ENCODE measurements at regions not wholly inside any gene's neighbourhood (a gene's known extent, or its start where the extent isn't known, plus 50 kb on each side); places are given as distances from the start of the nearest gene placed in this dataset.

DNA sequence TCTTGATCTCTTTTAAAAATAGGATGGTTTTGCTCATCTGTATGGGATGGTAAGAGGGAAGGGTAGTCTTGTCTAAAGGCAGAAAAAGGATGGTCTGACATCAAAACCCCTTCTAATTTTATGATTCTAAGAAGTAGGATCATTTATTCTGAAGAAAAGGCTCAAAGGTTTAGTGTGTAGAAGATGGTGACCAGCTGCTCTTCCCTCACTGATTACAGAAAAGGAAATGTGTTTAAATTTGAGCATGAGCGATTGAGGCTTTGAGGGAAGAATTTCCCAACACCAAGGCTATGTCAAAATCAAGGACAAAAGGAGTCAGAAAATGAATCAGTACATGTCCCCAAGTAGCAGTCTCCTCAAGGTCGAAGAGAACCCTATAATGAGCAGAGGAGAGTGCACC is 909.8 kb downstream of the EFNB2 start:
- Histone ChIP-seq H3K27me3 (ENCODE audit: control insufficient read depth in 3 of 3, insufficient read depth in 3 of 3, low read length in 3 of 3) (no peaks in the 10 kb centered on the region), H3K36me3 (ENCODE audit: control insufficient read depth in 3 of 3, insufficient read depth in 2 of 3, low read depth in 1 of 3, low read length in 3 of 3) (no peaks in the 10 kb centered on the region), H3K27ac (ENCODE audit: low read depth in 1 of 3, low read length in 2 of 3) (no peak overlapping the region), H3K9me3 (ENCODE audit: control insufficient read depth in 2 of 2, insufficient read depth in 1 of 2, low read depth in 1 of 2, low read length in 1 of 2) (no peaks in the 10 kb centered on the region), H3K4me3 (ENCODE audit: low read depth in 1 of 3, low read length in 3 of 3) (no peak overlapping the region), H3K4me1 (ENCODE audit: control insufficient read depth in 3 of 3, insufficient read depth in 2 of 3, low read depth in 1 of 3, low read length in 2 of 3) (no peaks in the 10 kb centered on the region)
- DNase-seq, result no peak
- WGBS, 3 donors, result 74 to 76% (median 75%) methylated on average over 2 of the region's 2 CpGs
- FAIRE-seq, result no peak

- Histone ChIP-seq H3K27me3 (ENCODE audit: control insufficient read depth in 3 of 3, insufficient read depth in 3 of 3, low read length in 3 of 3) (no peaks in the 10 kb centered on the region), H3K36me3 (ENCODE audit: control insufficient read depth in 3 of 3, insufficient read depth in 2 of 3, low read depth in 1 of 3, low read length in 3 of 3) (no peaks in the 10 kb centered on the region), H3K4me1 (ENCODE audit: control insufficient read depth in 3 of 3, insufficient read depth in 2 of 3, low read depth in 1 of 3, low read length in 2 of 3) (no peaks in the 10 kb centered on the region), H3K4me3 (ENCODE audit: low read depth in 1 of 3, low read length in 3 of 3) (no peak overlapping the region), H3K27ac (ENCODE audit: low read depth in 1 of 3, low read length in 2 of 3) (no peak overlapping the region), H3K9me3 (ENCODE audit: control insufficient read depth in 2 of 2, insufficient read depth in 1 of 2, low read depth in 1 of 2, low read length in 1 of 2) (no peaks in the 10 kb centered on the region)
- 69 to 73% (median 70%) methylated on average over 6 of the region's 6 CpGs for WGBS, 3 donors
- DNase-seq (no peak), FAIRE-seq (no peak)
Observed at GRCh38 chr13:105616333-105617075, 919.0 kb downstream of the EFNB2 start.

- FAIRE-seq (no peak), DNase-seq (no peak)
- Histone ChIP-seq H3K27ac (ENCODE audit: low read depth in 1 of 3, low read length in 2 of 3) (no peak overlapping the region), H3K9me3 (ENCODE audit: control insufficient read depth in 2 of 2, insufficient read depth in 1 of 2, low read depth in 1 of 2, low read length in 1 of 2) (no peaks in the 10 kb centered on the region), H3K36me3 (ENCODE audit: control insufficient read depth in 3 of 3, insufficient read depth in 2 of 3, low read depth in 1 of 3, low read length in 3 of 3) (no peaks in the 10 kb centered on the region), H3K4me3 (ENCODE audit: low read depth in 1 of 3, low read length in 3 of 3) (no peak overlapping the region), H3K4me1 (ENCODE audit: control insufficient read depth in 3 of 3, insufficient read depth in 2 of 3, low read depth in 1 of 3, low read length in 2 of 3) (no peaks in the 10 kb centered on the region), H3K27me3 (ENCODE audit: control insufficient read depth in 3 of 3, insufficient read depth in 3 of 3, low read length in 3 of 3) (no peaks in the 10 kb centered on the region)
- WGBS, 3 donors, result 69 to 84% (median 72%) methylated on average over 5 of the region's 5 CpGs
Observed at GRCh38 chr13:105612541-105612940, 922.9 kb downstream of the EFNB2 start.

DNA sequence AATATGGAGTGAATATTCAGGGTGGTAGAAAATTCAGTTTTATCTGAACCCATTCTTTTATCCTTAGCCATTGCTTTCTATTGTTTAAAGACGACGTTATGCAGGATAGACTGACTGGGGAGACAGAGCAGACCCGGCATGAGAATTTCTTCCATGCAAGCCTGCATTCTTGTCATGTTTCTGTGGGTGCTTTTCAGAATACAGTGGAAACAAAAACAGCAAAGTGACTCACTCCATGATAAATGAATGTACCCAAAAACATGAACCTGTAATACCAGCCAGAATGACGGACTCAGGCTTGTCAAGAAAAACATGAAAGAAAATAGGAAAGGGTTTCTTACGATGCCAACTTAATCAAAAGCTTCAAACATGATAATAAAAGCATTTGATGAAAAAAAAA is 924.0 kb downstream of the EFNB2 start:
- H3K36me3 ChIP-seq (ENCODE audit: control insufficient read depth in 3 of 3, insufficient read depth in 2 of 3, low read depth in 1 of 3, low read length in 3 of 3), result no peaks in the 10 kb centered on the region
- H3K27me3 ChIP-seq (ENCODE audit: control insufficient read depth in 3 of 3, insufficient read depth in 3 of 3, low read length in 3 of 3), result no peaks in the 10 kb centered on the region
- 45 to 70% (median 53%) methylated on average over 5 of the region's 5 CpGs for WGBS, 3 donors
- DNase-seq (no peak), FAIRE-seq (no peak)
- H3K4me3 ChIP-seq (ENCODE audit: low read depth in 1 of 3, low read length in 3 of 3), result no peak overlapping the region
- H3K27ac ChIP-seq (ENCODE audit: low read depth in 1 of 3, low read length in 2 of 3), result no peak overlapping the region
- no peaks in the 10 kb centered on the region for H3K9me3 ChIP-seq (ENCODE audit: control insufficient read depth in 2 of 2, insufficient read depth in 1 of 2, low read depth in 1 of 2, low read length in 1 of 2)
- no peaks in the 10 kb centered on the region for H3K4me1 ChIP-seq (ENCODE audit: control insufficient read depth in 3 of 3, insufficient read depth in 2 of 3, low read depth in 1 of 3, low read length in 2 of 3)

- H3K4me1 ChIP-seq (ENCODE audit: control insufficient read depth in 3 of 3, insufficient read depth in 2 of 3, low read depth in 1 of 3, low read length in 2 of 3), result no peaks in the 10 kb centered on the region
- H3K4me3 ChIP-seq (ENCODE audit: low read depth in 1 of 3, low read length in 3 of 3), result no peak overlapping the region
- no peaks in the 10 kb centered on the region for H3K9me3 ChIP-seq (ENCODE audit: control insufficient read depth in 2 of 2, insufficient read depth in 1 of 2, low read depth in 1 of 2, low read length in 1 of 2)
- no peak overlapping the region for H3K27ac ChIP-seq (ENCODE audit: low read depth in 1 of 3, low read length in 2 of 3)
- FAIRE-seq (no peak), DNase-seq (peak in 1 of 2 donors; percentile 24)
- no peaks in the 10 kb centered on the region for H3K27me3 ChIP-seq (ENCODE audit: control insufficient read depth in 3 of 3, insufficient read depth in 3 of 3, low read length in 3 of 3)
- 36 to 51% (median 44%) methylated on average over 2 of the region's 2 CpGs for WGBS, 3 donors
- no peaks in the 10 kb centered on the region for H3K36me3 ChIP-seq (ENCODE audit: control insufficient read depth in 3 of 3, insufficient read depth in 2 of 3, low read depth in 1 of 3, low read length in 3 of 3)
Observed at GRCh38 chr13:105608104-105608503, 927.4 kb downstream of the EFNB2 start.

DNA sequence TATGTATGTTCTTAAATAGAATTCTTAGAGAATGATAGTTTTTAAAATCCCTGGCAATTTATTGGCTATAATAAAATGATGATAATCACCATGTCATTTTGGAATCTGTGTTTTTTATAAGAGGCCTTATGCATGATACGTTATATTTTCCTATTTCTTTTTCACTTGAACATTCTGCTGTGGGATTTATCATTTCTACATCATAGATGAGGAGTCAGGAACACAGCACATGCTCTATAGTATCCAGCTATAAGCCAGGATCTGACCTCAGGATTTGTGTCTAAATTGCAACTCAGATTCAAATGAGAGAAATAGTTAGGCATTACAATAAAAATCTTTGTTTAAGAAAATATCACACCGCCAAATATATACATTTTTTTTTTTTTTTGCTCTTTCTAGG is 928.0 kb downstream of the EFNB2 start:
- 80 to 87% (median 82%) methylated on average over 2 of the region's 2 CpGs for WGBS, 3 donors
- H3K4me1 ChIP-seq (ENCODE audit: control insufficient read depth in 3 of 3, insufficient read depth in 2 of 3, low read depth in 1 of 3, low read length in 2 of 3), result no peaks in the 10 kb centered on the region
- no peak for DNase-seq

DNA sequence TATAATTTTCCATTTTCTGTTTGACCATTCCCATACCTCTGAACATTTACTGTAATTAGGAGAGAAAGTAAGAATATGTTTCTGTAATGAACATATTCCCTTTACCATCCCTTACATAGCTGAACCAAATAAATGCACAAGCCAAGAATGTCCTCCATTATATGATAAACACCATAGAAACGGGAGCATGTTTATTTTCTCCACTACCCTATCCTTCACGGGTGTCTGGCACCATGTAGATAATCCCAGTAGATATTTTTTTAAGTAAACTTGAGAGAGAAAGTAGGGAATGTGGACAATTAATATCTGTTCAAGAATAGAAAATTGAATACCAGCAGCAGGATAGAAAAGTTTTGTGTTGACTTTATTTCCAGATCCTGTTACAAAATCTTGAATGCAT is 928.4 kb downstream of the EFNB2 start:
- no peak overlapping the region for H3K4me3 ChIP-seq (ENCODE audit: low read depth in 1 of 3, low read length in 3 of 3)
- 28 to 49% (median 37%) methylated on average over 2 of the region's 2 CpGs for WGBS, 3 donors
- no peak for DNase-seq
- no peak for FAIRE-seq
- no peak overlapping the region for H3K27ac ChIP-seq (ENCODE audit: low read depth in 1 of 3, low read length in 2 of 3)
- H3K4me1 ChIP-seq (ENCODE audit: control insufficient read depth in 3 of 3, insufficient read depth in 2 of 3, low read depth in 1 of 3, low read length in 2 of 3), result no peaks in the 10 kb centered on the region
- H3K9me3 ChIP-seq (ENCODE audit: control insufficient read depth in 2 of 2, insufficient read depth in 1 of 2, low read depth in 1 of 2, low read length in 1 of 2), result no peaks in the 10 kb centered on the region
- H3K27me3 ChIP-seq (ENCODE audit: control insufficient read depth in 3 of 3, insufficient read depth in 3 of 3, low read length in 3 of 3), result no peaks in the 10 kb centered on the region
- H3K36me3 ChIP-seq (ENCODE audit: control insufficient read depth in 3 of 3, insufficient read depth in 2 of 3, low read depth in 1 of 3, low read length in 3 of 3), result no peaks in the 10 kb centered on the region

More for the DNA sequence above, 928.0 kb downstream of the EFNB2 start:
- Histone ChIP-seq H3K36me3 (ENCODE audit: control insufficient read depth in 3 of 3, insufficient read depth in 2 of 3, low read depth in 1 of 3, low read length in 3 of 3) (no peaks in the 10 kb centered on the region), H3K9me3 (ENCODE audit: control insufficient read depth in 2 of 2, insufficient read depth in 1 of 2, low read depth in 1 of 2, low read length in 1 of 2) (no peaks in the 10 kb centered on the region), H3K27me3 (ENCODE audit: control insufficient read depth in 3 of 3, insufficient read depth in 3 of 3, low read length in 3 of 3) (no peaks in the 10 kb centered on the region), H3K27ac (ENCODE audit: low read depth in 1 of 3, low read length in 2 of 3) (no peak overlapping the region), H3K4me3 (ENCODE audit: low read depth in 1 of 3, low read length in 3 of 3) (no peak overlapping the region)
- no peak for FAIRE-seq

- Histone ChIP-seq H3K27me3 (ENCODE audit: control insufficient read depth in 3 of 3, insufficient read depth in 3 of 3, low read length in 3 of 3) (no peaks in the 10 kb centered on the region), H3K4me3 (ENCODE audit: low read depth in 1 of 3, low read length in 3 of 3) (no peak overlapping the region), H3K4me1 (ENCODE audit: control insufficient read depth in 3 of 3, insufficient read depth in 2 of 3, low read depth in 1 of 3, low read length in 2 of 3) (no peaks in the 10 kb centered on the region), H3K27ac (ENCODE audit: low read depth in 1 of 3, low read length in 2 of 3) (no peak overlapping the region), H3K36me3 (ENCODE audit: control insufficient read depth in 3 of 3, insufficient read depth in 2 of 3, low read depth in 1 of 3, low read length in 3 of 3) (no peaks in the 10 kb centered on the region), H3K9me3 (ENCODE audit: control insufficient read depth in 2 of 2, insufficient read depth in 1 of 2, low read depth in 1 of 2, low read length in 1 of 2) (no peaks in the 10 kb centered on the region)
- DNase-seq (peak in 1 of 2 donors; percentile 6), FAIRE-seq (no peak)
- 34 to 61% (median 51%) methylated on average over 8 of the region's 8 CpGs for WGBS, 3 donors
Observed at GRCh38 chr13:105602956-105603670, 932.3 kb downstream of the EFNB2 start.
